T follicular helper cell (primary cell): ENCODE measurements at regions not wholly inside any gene's neighbourhood (a gene's known extent, or its start where the extent isn't known, plus 50 kb on each side); places are given as distances from the start of the nearest gene placed in this dataset.

ENCODE experiments used
- DNase-seq: peaks from one replicate; pipeline ENCODE4 v3.0.0-alpha.2; 2020; ENCODE audit warnings: low read depth

GRCh38 chr1:39107341-39108290 lies 81.5 kb downstream of the NDUFS5 start:
- DNase-seq = no peak

- no peak for DNase-seq
Observed at GRCh38 chr1:39109644-39110043, 83.5 kb downstream of the NDUFS5 start.

DNA sequence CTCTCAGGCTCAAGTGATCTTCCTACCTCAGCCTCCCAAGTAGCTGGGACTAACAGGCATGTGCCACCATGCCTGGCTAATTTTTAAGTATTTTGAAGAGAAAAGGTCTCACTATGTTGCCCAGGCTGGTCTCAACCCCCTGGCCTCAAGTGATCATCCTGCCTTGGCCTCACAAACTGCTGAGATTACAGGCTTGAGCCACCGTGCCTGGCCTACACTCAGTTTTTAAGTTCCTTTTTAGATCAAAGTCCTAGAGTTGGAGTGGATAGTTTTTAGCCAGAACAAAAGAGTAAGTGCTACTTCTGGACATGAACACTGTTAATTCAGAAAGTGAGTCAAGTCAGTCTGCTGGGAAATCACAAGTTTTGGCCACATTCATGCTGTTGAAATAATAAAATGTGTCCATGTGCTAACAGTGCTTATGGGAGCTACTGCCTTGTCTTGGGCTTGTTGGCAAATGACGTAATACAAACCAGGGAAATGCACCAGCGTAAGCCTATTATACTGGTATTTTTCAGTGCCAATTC lies 84.2 kb downstream of the NDUFS5 start:
- no peak for DNase-seq

GRCh38 chr1:39110882-39111281 lies 84.7 kb downstream of the NDUFS5 start:
- no peak for DNase-seq

- DNase-seq = no peak
Observed at GRCh38 chr1:39113109-39113743, 87.1 kb downstream of the NDUFS5 start.

GRCh38 chr1:39115271-39116110 lies 89.0 kb upstream of the MACF1 start:
- no peak for DNase-seq

- DNase-seq = no peak
Observed at GRCh38 chr1:39116116-39116607, 88.3 kb upstream of the MACF1 start.

DNA sequence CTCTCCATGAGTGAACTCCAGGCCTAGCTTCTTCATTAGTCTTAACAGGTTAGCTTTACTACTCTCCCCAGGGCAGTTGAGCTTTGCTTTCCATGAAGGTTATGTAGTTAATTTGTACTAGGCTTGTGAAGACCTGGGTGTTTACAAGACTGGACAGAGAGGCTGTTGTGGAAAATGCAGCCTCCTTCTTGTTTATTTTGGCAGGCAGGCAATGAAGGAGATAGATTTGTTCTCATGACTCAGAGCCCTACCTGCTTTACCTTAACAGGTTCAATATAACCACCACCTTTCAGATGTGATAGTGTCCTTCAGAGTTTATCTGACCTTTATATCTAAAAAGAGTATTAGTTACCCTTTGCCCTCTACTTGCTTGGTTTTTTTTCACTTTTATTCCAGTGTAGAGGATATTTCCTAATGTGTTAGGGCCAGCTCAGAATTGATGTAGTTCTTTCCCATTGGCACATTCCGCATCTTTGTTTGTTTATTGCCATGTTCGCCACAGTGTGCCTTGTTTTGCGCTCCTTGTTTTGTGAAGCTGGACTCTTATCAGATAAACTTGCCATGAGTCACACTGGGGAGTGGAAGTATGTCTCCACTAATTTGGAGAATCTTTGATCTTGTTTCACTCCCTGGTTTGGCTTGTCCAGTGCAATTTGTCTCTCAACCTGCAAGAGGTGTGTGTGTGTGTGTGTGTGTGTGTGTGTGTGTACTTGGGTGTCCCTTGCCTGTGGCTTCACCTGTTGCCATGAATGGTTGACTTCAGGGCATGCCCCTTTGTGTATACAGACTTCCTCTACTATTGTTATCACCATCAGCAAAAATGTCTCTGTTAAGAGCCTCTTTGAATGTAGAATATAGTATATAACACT lies 87.4 kb upstream of the MACF1 start:
- no peak for DNase-seq

- DNase-seq = no peak
Observed at GRCh38 chr1:39117899-39118450, 86.5 kb upstream of the MACF1 start.

- DNase-seq = no peak
Observed at GRCh38 chr1:39122056-39122455, 82.4 kb upstream of the MACF1 start.

DNA sequence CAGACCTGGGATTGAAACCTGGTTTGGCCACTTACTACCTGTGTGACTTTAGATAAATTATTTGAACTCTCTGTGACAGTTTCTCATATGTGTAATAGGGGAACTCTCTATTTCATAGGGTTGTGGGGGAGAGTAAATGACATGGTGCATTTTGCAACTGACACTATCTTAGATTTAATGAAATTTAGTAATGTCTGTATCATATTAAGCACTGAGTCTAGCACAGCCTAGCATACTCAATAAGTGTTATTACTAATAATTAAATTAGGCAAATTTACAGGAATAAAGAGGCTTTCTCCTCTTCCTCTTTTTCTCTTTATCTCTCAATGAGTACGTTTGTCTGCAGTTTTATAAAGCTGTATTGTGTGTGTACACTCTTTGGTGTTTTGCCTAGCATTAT lies 80.2 kb upstream of the MACF1 start:
- DNase-seq = no peak

DNA sequence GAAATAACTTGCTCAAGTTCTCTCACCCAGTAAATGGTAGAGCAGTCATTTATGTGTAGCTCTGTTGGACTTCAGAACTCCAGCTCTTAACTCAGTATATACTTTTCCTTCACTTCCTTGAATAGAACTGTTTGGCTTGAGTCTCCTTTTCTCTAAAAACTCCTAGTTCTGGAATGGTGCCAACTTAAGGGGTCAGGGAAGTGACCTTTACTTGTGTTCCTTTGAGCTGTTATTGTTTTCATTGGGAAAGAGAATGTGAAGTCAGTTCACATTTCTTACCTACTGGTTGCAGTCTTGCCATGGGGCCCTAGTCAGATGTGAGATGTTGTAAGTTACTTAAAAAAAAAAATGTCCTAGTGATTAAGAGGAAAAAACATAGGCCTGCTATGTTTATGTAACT lies 77.0 kb upstream of the MACF1 start:
- DNase-seq = no peak

GRCh38 chr1:39128126-39128525 lies 76.4 kb upstream of the MACF1 start:
- no peak for DNase-seq

DNA sequence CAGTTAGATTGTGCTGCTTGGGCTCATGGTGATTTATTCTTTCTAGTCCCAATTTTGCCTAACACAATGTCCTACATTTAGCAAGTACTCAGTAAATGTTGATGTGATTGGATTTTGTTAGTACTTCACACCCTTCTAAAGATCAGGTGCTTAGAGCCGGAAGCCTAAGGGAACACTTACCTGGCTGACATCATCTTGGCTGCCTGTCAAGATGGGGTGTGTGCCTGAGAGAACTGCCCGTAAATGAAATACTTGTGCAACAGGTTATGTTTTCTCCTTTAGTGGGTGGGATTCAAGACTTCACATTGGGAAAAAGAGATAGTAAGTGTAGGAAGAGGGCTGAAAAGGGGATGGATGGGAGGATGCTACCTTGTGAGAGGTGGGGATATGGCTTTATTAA lies 75.5 kb upstream of the MACF1 start:
- DNase-seq = no peak

DNA sequence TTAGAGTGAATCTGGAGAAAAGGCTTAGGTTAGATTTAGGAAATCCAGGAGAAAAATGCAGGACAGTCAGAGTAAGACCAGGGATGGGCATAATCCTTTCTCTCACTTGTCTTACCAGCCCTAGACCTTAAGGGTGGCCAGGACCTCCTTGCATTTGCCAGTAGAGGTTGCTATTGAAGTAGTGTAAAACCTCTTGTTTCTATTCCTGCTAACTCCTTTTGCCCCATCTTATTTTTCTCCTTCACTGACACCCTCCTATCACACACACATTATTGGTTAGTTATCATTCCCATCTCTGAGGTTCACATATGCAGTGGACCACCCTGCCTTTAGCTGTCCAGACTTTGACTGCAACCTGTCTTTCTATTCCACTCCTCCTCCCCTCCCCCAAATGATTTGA lies 75.0 kb upstream of the MACF1 start:
- DNase-seq = no peak

GRCh38 chr1:39130325-39130724 lies 74.2 kb upstream of the MACF1 start:
- DNase-seq = no peak

DNA sequence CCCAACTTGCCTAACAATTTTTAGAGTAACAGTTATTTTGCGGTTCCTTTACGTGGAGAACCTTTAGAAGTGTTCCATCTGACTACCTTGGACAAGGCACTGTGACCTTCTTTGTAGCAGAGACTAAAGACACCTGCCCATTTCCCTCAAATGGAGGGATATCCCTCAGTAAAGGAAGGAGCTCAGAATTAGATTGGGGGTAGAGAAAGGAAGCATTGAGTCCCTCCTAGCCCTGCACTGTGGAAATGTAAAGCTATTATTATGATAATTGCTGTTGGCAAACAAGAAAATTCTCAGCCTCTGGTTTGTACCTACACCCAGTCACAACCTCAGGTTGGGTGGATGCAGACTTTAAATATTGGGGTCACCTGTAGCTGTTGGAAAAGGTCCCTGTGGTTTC lies 72.6 kb upstream of the MACF1 start:
- no peak for DNase-seq

DNA sequence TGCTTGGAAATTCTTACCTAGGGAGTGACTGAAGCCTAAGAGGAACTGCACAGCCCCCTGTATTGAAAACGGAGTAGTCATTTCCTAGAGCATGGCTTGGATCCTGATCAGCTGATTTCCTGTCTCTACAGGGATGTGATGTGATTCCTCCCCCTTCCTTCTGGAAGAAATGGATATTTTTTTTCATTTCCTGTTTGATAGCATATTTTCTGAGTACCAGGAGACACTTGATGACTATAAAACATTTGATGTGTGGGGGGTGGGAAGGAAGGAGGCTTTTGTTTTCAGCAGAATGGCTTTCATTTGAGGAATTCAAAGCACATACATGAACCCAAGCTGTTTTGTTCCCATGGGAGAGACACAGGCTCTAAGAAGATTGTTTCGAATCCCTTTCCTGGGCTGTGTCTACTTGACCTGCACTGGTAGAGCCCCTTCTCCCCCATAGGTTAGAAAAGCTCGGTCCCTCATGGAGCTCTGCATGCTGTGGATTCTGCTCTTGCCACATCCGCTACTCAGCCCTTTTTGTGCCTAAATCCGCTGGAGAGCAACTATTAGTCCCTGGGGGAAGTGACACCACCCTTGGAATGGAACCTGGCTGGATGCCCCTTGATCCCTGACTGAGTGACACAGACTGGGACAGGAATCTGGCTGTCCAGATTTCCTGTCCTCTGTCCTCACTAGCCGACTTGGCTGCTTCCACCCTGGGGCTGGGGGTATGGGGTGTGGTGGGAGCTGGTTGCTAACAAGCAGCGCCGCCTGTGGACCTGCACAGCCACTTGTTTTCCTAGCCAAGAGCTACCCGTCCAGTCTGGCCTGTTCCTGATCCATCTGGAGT lies 71.8 kb upstream of the MACF1 start:
- DNase-seq = no peak

GRCh38 chr1:39133340-39133684 lies 71.2 kb upstream of the MACF1 start:
- DNase-seq = no peak

GRCh38 chr1:39134768-39135333 lies 69.6 kb upstream of the MACF1 start:
- DNase-seq = no peak
